ENCODE measurements at regions not wholly inside any gene's neighbourhood (a gene's known extent, or its start where the extent isn't known, plus 50 kb on each side); places are given as distances from the start of the nearest gene placed in this dataset.

DNA sequence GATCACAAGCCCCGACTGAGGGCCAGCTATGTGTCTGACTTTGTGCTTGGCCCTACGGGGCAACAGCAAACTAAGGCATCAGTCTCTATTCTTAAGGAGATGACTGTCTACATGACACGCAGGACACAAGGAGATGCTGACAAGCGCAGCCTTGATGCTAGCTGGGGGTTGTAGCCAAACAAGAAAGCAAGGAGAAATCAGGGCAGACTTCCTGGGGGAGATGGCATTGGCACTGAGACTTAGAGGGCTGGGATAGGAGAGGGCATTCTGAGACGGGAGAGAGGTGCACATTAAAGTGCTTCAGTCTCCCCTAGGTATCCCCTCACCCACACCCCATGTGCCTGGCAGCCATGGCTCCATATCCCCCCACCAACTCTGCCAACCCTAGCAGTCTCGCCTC, 210.8 kb upstream of the POU3F1 start:
- no peak for DNase-seq (ENCODE audit: low spot score)

DNA sequence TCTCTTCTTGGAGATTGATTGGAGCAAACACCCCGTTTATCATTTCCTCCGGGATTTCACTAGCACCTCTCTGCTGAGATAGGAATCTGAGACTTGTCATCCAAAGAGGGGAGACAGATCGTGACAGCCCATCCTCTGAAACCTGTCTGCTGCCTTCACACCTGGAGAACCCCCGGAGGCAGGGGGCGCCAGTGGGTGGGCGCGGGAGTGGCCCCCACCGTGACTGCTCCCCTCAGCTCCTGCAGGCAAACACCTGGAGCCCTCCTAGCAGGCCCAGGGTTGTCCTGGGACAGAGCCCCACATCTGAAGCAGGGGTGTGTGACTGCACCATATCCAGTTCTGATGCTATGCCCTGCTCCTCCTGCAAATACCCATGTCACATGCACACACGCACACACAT, 209.5 kb upstream of the POU3F1 start:
- no peak for DNase-seq (ENCODE audit: low spot score)

DNA sequence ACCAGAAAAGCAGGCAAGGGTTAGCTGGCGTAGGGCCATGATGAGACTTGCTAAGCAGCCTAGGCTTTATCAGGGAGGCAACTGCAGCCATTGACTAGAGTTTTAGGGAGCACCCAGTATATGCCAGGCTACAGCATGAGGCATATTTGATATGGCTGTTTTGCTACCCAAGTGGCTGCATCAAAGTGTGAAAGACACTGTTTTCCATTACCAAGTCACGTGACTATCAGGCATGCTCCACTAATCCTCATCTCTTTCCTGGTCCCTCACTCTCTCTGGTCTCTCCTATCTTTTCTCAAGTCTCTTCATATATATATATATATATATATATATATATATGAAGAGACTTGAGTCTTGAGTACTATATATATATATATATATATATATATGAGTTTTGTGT, 206.7 kb upstream of the POU3F1 start:
- DNase-seq (ENCODE audit: low spot score): no peak

DNA sequence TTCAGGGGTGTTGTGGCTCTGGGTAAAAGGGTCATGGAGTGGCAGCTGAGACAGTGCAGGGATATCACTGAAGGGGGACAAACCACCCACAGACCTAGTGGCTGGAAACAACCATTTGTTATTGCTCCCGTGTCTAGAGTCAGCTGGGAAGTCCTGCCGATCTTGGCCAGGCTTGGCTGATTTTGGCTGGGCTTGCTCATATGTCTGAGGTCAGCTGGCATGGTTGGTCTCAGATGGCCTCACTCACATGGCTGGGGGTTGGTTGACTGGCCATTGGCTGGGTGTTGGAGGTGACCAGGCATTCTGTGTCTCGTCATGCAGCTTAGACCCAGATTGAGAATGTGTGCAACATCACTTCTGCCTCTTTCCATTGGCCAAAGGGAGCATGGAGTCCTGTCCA, 203.8 kb upstream of the POU3F1 start:
- DNase-seq (ENCODE audit: low spot score): no peak

DNA sequence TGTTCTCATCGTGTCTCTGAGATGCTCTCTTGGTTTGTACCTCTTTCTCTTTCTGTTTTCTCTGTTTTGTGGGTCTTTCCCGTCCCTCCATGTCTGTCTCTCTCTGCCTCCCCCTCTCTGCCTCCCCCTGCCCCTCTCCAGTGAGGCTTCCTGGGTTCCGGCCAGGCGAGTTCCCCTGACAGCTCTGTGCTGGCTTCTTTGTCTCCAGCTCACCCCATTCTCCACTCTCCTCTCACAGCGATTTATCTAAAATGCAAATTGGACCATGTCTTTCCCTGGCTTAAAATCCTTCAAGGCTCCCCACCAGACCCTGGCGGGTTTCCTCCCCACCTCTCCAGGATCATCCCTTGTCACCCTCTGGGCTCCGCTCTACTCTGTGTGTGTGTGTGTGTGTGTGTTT, 202.4 kb upstream of the POU3F1 start:
- DNase-seq (ENCODE audit: low spot score): no peak

DNA sequence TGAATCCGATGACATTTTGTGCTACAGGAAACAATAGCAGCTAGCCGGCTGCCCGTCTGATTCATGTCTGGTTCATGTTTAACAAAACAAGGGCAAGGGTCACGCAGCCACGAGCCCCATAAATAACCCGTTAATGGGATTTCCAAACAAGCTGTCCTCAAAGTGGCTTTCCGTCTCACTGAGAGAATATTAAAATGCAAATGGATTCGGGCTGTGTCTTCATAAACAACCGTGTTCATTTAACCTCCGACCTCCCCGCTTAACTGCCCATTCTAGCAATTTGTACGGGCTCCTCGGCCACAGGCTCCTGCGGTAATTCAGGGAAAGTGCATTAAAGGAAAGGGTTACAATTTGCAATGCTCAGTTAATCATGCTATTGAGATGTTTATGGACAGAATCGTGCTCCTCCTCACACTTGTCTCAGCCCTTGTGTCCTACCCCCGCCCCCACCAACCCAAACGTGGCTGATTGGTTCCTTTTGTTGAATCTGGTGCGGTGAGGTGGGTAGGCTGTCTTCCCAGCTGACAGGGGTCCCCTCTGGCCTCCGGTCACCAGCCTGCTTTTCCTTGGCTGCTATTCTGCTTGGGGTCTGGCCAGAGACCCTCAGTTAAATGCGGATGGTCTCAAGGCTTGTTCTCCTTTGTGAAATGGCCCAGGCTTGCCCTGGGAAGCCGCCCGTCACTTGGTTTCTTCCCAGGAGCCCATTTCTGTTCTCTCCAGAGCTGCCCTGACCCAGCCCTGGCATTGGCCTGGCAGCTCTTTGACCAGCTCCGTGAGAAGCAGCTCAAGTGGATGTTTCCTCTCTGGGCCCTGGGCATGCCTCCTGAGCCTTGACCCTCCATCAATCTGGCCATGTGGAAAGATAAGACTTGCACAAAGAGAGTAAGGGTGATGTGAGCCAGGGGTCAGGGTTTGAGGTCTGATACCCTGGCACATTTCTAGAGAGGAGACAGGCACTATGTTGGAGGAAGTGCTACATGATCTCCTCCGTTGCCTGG, 200.7 kb upstream of the POU3F1 start:
- no peak for DNase-seq (ENCODE audit: low spot score)

DNA sequence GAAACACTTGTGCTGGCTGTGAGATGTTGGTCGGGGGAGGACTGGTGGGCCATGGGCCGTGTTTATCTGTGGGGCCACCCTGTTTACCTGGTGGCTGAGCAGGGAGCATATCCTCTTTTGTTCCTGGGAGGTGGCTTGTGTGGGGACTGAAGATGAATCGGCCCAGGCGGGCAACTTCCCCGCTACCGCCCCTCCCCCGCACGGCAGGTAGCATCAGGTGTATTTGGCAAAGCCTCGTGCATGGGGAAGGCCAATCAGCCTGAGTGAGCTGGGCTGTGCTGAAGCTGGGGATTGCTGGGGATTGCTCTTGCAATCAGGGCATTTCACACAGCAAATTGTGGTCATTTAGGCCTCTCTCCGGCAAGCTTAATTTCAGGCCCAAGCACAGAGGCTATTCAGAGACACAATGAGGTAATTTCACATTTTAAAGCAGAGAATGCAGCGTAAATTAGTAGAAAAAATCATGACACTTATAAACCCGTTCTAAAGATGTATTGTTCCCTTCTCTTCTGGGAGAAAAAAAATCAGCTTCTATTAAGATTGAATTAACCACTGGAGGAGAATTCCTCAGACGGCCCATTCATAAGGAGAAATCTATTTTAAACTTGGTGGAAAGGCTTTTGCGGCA, 197.7 kb upstream of the POU3F1 start:
- no peak for DNase-seq (ENCODE audit: low spot score)

DNA sequence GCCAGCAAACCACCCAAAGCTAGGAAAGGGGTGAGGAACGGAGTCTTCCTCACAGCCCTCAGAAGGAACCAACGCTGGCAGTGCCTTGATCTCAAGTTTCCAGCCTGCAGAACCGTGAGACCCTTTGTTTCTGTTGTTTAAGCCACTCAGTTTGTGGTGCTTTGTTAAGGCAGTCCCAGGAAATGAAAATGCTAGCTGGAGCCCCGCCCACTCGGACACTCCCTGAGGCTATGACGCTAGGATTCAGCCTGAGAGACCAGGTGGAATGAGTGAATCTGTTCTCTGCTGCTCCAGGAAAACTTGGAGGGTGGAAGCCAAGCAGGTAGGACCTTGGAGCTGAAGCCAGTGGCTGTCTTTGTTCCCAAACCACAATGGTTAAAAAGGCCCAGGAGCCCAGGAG, 196.5 kb upstream of the POU3F1 start:
- no peak for DNase-seq (ENCODE audit: low spot score)

DNA sequence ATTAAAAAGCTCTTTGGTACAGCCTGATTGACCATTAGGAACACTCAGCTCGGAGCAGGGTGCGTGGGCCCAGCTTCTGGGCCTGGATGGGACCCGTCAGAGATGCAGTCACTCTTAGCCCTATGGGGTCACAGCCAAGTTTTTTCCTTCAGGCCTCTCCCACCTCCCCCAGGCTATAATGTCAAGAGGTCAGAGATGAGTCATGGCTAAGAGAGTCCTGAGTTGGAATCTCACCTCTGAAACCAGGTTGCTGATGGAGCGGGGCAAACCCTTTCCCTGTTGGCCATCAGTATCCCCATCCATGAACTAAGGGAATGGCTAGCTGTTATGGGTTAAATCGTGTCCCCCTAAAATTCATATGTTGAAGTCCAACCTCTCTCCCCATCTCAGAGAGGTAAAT, 195.9 kb upstream of the POU3F1 start:
- no peak for DNase-seq (ENCODE audit: low spot score)

DNA sequence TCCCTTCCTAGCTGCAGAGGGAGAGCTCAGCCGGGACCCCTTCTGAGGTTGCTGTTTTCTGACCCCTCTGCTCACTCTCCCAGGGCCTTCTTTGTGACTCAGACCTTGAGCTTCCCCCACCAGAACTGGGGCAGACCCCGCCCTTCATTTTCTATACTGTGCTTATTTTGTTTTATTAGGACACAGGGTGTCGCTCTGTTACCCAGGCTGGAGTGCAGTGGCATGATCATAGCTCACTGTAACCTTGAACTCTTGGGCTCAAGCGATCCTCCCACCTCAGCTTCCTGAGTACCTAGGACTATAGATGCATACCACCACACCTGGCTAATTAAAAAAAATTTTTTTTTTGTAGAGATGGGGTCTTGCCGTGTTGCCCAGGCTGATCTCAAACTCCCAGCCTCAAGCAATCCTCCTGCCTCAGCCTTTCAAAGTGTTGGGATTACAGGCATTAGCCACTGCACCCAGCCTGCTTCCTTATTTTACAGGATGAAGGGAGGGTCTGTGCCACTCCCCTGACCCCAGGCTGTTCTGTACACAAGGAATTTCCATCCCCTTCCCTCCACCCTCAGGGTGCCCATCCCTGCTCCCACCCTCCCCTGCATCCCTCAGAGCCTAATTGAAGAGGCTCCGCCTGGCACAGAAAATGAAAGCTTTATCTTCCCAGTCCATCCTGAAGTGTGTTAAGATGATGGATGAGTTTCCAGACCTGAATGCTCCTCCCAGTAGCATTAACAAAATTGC, 195.2 kb upstream of the POU3F1 start:
- DNase-seq (ENCODE audit: low spot score): no peak

DNA sequence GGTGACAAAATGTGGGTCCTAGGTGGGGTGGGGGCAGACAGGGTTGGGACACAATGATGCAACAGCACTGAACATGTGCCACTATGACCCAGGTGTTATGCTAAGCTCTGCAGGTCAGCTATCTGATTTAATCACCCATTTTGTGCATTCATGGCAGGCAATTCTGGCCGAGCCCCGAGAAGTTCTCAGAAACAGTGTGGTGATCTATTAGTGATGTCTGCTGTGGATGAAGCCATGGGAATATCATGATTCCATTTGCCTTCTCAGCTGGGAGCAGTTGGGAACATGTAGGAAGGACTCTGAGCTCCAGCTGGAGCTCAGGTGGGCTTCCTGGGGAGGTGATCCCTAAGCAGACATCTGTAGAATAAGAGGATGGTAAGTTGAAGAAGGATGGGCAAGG, 194.0 kb upstream of the POU3F1 start:
- DNase-seq (ENCODE audit: low spot score): no peak

DNA sequence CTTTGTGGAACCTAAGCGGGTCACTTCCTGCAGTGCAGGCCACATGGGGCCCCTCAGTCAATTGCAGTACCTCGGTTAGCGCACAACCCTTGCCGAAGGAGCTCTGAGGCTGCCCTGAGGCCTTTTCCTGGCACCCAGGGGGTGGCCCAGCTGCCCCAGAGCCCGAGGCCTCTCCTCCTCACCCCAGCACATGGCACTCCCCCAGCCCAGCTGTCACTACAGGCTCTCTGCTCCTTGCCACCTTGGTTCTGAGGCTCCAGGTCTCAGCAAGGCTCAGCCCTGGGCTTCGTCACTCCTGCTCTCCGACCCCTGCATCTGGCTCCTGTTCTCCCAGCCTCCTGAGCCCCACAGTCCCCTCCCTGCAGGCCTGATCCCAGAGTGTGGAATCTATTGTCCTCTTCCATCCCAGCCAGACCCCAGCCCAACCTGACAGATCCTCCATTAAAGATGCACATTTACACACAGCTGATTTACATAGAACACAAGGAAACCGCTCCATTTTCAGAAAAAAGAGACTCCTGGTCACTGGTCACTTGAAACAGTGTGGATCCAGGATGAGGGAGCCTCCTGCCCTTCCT, 192.8 kb upstream of the POU3F1 start:
- no peak for DNase-seq (ENCODE audit: low spot score)

DNA sequence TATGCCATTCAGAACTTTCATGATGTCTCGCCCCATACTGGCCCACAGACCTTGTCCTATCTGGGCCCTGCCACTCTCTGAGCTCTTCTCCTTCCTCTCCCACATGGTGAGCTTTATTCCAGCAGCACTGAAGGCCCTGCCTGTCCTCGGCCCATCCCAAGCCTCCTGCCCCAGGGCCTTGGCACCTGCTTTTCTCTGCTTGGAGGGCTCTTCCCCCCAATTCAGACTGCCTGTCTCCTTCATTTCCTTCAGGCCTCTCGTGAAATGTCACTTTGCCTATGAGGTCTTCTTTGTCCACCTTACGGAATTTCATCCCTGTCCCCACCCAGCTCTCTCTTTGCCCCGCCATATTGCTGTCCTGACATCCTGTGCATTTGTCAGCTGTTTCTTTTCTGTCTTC, 191.7 kb upstream of the POU3F1 start:
- DNase-seq (ENCODE audit: low spot score): no peak

DNA sequence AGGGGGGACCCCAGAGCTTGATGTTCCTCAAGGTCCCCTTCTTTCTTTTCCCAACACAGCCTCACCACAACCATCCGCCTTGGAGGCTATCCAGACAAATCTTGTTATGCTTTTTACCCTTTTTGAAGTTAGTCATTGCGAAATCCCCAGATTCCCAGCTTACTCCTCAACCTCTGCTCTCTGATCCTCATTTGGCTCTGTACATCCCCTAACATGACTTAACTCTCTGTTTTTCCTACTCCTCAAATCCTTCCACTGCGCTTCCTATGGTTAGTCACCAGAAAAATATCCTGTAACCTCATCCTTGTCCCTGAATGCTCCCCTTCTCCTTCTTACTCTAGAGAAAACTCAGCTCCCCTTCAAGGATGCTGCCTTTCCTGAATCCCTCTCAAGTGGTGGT, 189.1 kb upstream of the POU3F1 start:
- DNase-seq (ENCODE audit: low spot score): no peak

DNA sequence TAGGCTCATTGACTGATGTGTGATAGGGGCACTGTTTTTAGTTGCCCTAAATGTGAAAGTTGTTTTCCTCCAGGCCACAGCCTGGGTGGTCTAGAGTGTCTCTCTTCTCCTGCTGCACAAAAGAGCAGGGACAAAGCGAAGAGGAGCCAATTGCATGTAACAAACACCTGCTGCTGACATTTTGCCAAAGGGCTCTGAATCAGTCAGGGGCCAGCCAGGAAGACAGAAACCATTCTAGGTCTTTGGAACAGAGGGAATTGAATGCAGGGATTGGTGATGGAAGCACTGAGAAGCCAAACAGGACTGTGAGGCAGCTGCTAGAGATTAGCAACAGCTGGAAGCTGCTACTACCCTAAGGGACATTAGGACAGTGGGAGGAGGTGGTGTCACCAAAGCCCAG, 185.3 kb upstream of the POU3F1 start:
- no peak for DNase-seq (ENCODE audit: low spot score)

DNA sequence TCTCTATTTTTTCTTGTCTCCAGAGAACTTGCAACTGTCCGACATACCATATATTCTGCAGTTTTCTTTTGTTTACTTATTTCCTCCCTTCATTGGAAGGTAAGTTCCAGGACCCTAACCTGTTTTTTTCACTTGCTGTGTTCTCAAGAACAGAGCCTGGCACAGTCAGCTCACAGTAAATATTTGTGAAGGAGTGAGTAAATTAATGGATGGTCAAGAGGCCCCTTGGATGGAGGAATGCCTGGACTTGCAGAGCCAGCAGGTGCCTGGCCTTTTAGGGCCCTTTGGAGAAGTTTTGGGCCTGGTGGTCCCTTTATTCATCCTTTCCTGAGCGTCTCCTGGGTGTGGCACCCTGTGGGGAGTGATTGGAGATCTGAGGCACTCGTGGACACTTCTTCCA, 182.1 kb upstream of the POU3F1 start:
- no peak for DNase-seq (ENCODE audit: low spot score)

DNA sequence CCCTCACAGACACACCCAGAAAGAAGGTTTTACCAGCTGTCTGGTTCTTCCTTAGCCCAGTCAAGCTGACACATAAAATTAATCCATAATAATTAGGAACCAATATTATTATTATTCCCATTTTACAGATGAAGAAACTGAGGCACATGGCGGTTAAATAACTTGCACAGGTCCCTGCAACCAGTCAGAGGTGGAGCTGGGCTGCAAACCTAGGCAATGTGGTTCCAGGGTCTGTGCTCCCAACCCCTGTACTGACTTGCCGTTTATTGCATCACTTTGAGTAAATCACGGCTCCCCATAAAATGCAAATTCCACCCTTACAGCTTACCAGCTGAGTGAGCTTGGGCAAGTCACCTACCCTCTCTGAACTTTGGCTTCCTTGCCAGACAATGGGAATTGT, 179.2 kb upstream of the POU3F1 start:
- no peak for DNase-seq (ENCODE audit: low spot score)

DNA sequence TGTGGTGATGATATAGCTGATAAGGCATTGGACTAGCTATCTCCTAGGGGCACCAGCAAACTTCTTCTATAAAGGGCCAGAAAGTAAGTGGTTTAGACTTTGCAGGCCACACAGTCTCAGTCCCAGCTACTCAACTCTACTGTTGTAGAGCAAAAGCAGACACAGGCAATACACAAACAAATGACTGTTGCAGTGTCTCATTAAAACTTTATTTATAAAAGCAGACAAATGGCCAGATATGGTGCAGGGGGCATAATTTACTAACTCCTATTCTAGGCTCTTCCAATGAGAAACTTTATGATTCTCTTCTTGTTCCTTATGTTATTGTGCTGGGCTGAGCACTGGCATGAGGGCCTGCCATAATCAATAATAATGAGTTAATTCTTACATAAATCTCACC, 176.8 kb upstream of the POU3F1 start:
- no peak for DNase-seq (ENCODE audit: low spot score)

DNA sequence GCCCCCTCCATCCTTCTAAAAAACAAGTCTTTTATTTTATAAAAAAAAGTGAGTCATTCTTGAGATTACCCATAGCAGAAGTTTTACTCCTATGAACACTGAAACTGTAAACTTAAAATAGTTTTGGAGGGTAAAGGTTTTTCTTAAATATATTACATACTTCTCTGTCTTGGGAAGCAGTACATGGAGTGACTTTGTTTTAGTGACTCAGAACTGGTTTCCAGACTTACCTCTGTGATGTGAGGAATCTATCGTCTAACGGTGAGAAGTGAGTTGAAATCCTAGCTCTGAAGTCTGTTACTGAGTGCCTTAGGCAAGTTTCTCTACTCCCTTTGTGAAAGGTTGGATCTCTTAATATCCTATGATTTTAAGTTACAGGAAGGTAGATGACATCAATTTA, 176.3 kb upstream of the POU3F1 start:
- no peak for DNase-seq (ENCODE audit: low spot score)

DNA sequence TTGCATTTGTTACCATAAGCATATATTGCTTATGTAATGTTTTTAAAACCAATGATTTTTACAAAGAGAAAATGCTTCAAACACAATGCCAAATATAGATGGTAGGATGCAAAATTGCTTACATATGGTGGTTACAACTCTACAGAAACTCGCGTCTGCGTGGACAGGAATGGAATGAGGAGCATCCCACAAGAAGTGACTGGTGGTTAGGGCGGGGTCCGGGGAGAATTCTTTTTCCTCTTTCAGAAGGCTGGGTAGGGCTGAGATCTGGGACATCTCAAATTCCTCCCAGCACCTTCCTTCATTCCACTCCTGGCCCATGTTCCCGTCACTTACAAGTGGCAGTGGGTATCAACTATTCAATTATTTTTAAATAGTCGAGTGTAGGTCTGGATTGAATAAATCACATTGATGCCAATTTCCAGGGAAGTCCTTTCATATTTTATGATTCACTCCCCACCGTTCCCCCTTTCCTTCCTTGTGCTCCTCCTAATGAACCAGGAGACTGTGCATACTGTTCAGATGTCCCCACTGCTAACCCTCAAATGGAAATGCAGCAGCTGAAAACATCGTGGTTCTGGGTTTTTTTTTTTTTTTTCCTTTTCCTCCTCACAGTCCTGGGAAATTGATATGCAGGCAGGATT, 174.5 kb upstream of the POU3F1 start:
- DNase-seq (ENCODE audit: low spot score): no peak

DNA sequence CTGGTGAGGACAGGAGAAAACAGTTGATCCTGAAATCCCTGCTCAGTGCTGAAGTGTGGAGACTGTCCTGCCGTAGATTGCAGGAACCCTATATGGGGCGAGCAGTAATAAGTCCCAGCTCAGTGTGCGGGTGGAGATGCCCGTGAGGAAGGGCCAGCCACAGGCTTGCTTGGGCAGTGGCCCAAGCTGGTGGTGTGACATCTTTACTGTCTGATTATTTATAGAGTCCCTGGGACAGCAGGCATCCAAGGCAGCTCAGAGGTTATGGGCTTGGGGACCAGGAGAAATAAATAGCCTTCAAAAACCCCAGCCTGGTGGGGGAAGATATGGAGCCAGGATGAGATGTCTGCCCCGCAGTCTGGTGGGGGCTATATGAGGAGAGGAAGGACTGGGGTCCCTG, 170.7 kb upstream of the POU3F1 start:
- DNase-seq (ENCODE audit: low spot score): no peak

All from left forelimb (tissue), 1 donor.